HG03039 (cell line): ENCODE measurements at regions not wholly inside any gene's neighbourhood (a gene's known extent, or its start where the extent isn't known, plus 50 kb on each side); places are given as distances from the start of the nearest gene placed in this dataset.
"Not testable (repeated sequence)": the region's sequence is repeated elsewhere in the genome, so short reads cannot be mapped to it uniquely, and the experiment has no call there.

Experiments used
- ATAC-seq: cut with Tn5 transposase; IDR thresholded peaks from one replicate; pipeline ENCODE4 v1.9.1; 2021; ENCODE audit warnings: mild to moderate bottlenecking, moderate library complexity; ENCODE audit not compliant: unreplicated experiment

GRCh38 chr9:102416251-102416650 lies 578.9 kb upstream of the CYLC2 start:
- not testable (repeated sequence) for ATAC-seq

GRCh38 chr9:102405218-102405867 lies 589.8 kb upstream of the CYLC2 start:
- no peak for ATAC-seq

GRCh38 chr9:102403514-102403913 lies 591.6 kb upstream of the CYLC2 start:
- ATAC-seq, result no peak

- ATAC-seq, result no peak
Measured at GRCh38 chr9:102398205-102398604, 596.9 kb upstream of the CYLC2 start.

- not testable (repeated sequence) for ATAC-seq
Measured at GRCh38 chr9:102385620-102386019, 609.5 kb upstream of the CYLC2 start.

- ATAC-seq, result no peak
Measured at GRCh38 chr9:102362470-102363132, 624.2 kb upstream of the GRIN3A start.

GRCh38 chr9:102360846-102361245 lies 622.4 kb upstream of the GRIN3A start:
- no peak for ATAC-seq

GRCh38 chr9:102355982-102356381 lies 617.5 kb upstream of the GRIN3A start:
- no peak for ATAC-seq

- no peak for ATAC-seq
Measured at GRCh38 chr9:102354041-102354440, 615.6 kb upstream of the GRIN3A start.

GRCh38 chr9:102337471-102337870 lies 599.0 kb upstream of the GRIN3A start:
- not testable (repeated sequence) for ATAC-seq

- no peak for ATAC-seq
Measured at GRCh38 chr9:102309379-102309778, 570.9 kb upstream of the GRIN3A start.

- ATAC-seq, result no peak
Measured at GRCh38 chr9:102295188-102295587, 556.7 kb upstream of the GRIN3A start.

- no peak for ATAC-seq
Measured at GRCh38 chr9:102273952-102274351, 535.5 kb upstream of the GRIN3A start.

- ATAC-seq, result no peak
Measured at GRCh38 chr9:102253099-102253498, 514.7 kb upstream of the GRIN3A start.

GRCh38 chr9:102244916-102245315 lies 506.5 kb upstream of the GRIN3A start:
- ATAC-seq, result no peak

- no peak for ATAC-seq
Measured at GRCh38 chr9:102237520-102237919, 499.1 kb upstream of the GRIN3A start.

- ATAC-seq, result no peak
Measured at GRCh38 chr9:102237094-102237493, 498.6 kb upstream of the GRIN3A start.

GRCh38 chr9:102227416-102227815 lies 489.0 kb upstream of the GRIN3A start:
- ATAC-seq, result not testable (repeated sequence)

GRCh38 chr9:102225841-102226441 lies 487.5 kb upstream of the GRIN3A start:
- ATAC-seq, result no peak

- ATAC-seq, result not testable (repeated sequence)
Measured at GRCh38 chr9:102223320-102224136, 485.1 kb upstream of the GRIN3A start.

GRCh38 chr9:102209176-102209575 lies 470.7 kb upstream of the GRIN3A start:
- no peak for ATAC-seq
